Neural cell (in vitro differentiated cells): ENCODE measurements at regions not wholly inside any gene's neighbourhood (a gene's known extent, or its start where the extent isn't known, plus 50 kb on each side); places are given as distances from the start of the nearest gene placed in this dataset.

Experiments
- H2AFZ ChIP-seq: fragments of 200-600, 300-800 bp; sonication (generic), shearing (Covaris generic); 2 replicates; pipeline ENCODE4 v1.6.0; 2014; ENCODE audit warnings: low read depth, mild to moderate bottlenecking, antibody characterized with exemption, low read length, moderate library complexity
- H3F3A ChIP-seq: fragments of 200-600 bp; shearing (Covaris generic); 2 replicates; pipeline ENCODE4 v1.6.1; 2016; ENCODE audit warnings: mild to moderate bottlenecking, moderate library complexity, mixed read lengths, antibody characterized with exemption, low read length; ENCODE audit not compliant: insufficient read depth, poor library complexity, severe bottlenecking
- H3K27ac ChIP-seq: fragments of 200-600, 300-800 bp; sonication (generic), shearing (Covaris generic); 2 replicates; pipeline ENCODE4 v1.5.1; 2014; ENCODE audit warnings: mild to moderate bottlenecking, low read length, moderate library complexity
- H3K27me3 ChIP-seq: fragments of 300-800, 200-600 bp; sonication (generic), shearing (Covaris generic); 2 replicates; pipeline ENCODE4 v1.6.0; 2014; ENCODE audit warnings: mild to moderate bottlenecking, low read depth, low read length, moderate library complexity; ENCODE audit not compliant: insufficient read depth
- H3K36me3 ChIP-seq: fragments of 300-800, 200-600 bp; sonication (generic), shearing (Covaris generic); 2 replicates; pipeline ENCODE4 v1.5.1; 2014; ENCODE audit warnings: mild to moderate bottlenecking, antibody characterized with exemption, low read length, moderate library complexity; ENCODE audit not compliant: insufficient read depth
- H3K4me2 ChIP-seq: fragments of 300-800, 200-600 bp; sonication (generic), shearing (Covaris generic); 2 replicates; pipeline ENCODE4 v1.6.0; 2014; ENCODE audit warnings: mild to moderate bottlenecking, low read length
- H3K4me3 ChIP-seq: fragments of 300-800, 200-600 bp; sonication (generic), shearing (Covaris generic); 2 replicates; pipeline ENCODE4 v1.5.1; 2014; ENCODE audit warnings: mild to moderate bottlenecking, low read length, moderate library complexity
- H3K79me2 ChIP-seq: fragments of 200-600 bp; shearing (Covaris generic); replicated peaks from 2 replicates; pipeline ENCODE4 v1.6.0; 2014; ENCODE audit warnings: mild to moderate bottlenecking, low read length, moderate library complexity; ENCODE audit not compliant: insufficient read depth
- H3K9ac ChIP-seq: fragments of 300-800, 200-600 bp; sonication (generic), shearing (Covaris generic); 2 replicates; pipeline ENCODE4 v1.6.1; 2016; ENCODE audit warnings: mild to moderate bottlenecking, low read length, mixed read lengths
- H3K9me2 ChIP-seq: fragments of 200-600 bp; shearing (Covaris generic); 2 replicates; pipeline ENCODE4 v1.6.1; 2016; ENCODE audit warnings: mild to moderate bottlenecking, low read length, mixed read lengths; ENCODE audit not compliant: insufficient read depth
- H3K9me3 ChIP-seq: fragments of 200-600, 300-800 bp; sonication (generic), shearing (Covaris generic); 2 replicates; pipeline ENCODE4 v1.6.1; 2016; ENCODE audit warnings: mild to moderate bottlenecking, mixed run types, low read length, moderate library complexity, mixed read lengths
- H4K20me1 ChIP-seq: fragments of 200-600 bp; shearing (Covaris generic); 2 replicates; pipeline ENCODE4 v1.6.1; 2016; ENCODE audit warnings: mild to moderate bottlenecking, mixed run types; ENCODE audit not compliant: insufficient read depth
- EP300 ChIP-seq: fragments of 450-650 bp; conservative IDR thresholded peaks from 2 replicates; pipeline ENCODE4 v1.6.1; 2014; ENCODE audit warnings: antibody characterized with exemption, mild to moderate bottlenecking, moderate library complexity; ENCODE audit not compliant: poor library complexity, severe bottlenecking
- EZH2 ChIP-seq: fragments of 200-600, 300-800 bp; shearing (Covaris generic), sonication (generic); IDR thresholded peaks from 2 replicates; pipeline ENCODE4 v1.6.1; 2014; ENCODE audit warnings: antibody characterized with exemption, low read length, borderline replicate concordance, mild to moderate bottlenecking; ENCODE audit not compliant: insufficient read depth, poor library complexity, severe bottlenecking
- MXI1 ChIP-seq: fragments of 450-650 bp; conservative IDR thresholded peaks from 2 replicates; pipeline ENCODE4 v1.6.1; 2014; ENCODE audit warnings: antibody characterized with exemption, mild to moderate bottlenecking; ENCODE audit not compliant: poor library complexity, severe bottlenecking
- POLR2AphosphoS5 ChIP-seq: IDR thresholded peaks from 2 replicates; pipeline ENCODE4 v1.6.1; 2012
- RAD21 ChIP-seq: fragments of 450-650 bp; conservative IDR thresholded peaks from 2 replicates; pipeline ENCODE4 v1.6.1; 2014; ENCODE audit warnings: antibody characterized with exemption, mild to moderate bottlenecking, moderate library complexity
- SMC3 ChIP-seq: fragments of 450-650 bp; conservative IDR thresholded peaks from 2 replicates; pipeline ENCODE4 v1.6.1; 2014; ENCODE audit warnings: antibody characterized with exemption, mild to moderate bottlenecking, moderate library complexity; ENCODE audit not compliant: poor library complexity
- TAF1 ChIP-seq: IDR thresholded peaks from 2 replicates; pipeline ENCODE4 v1.6.1; 2012; ENCODE audit warnings: low read depth
- TF ChIP-seq, protein P1 (sequence below): fragments of 450-650 bp; IDR thresholded peaks from 2 replicates; pipeline ENCODE4 v1.5.1; 2014; ENCODE audit warnings: antibody characterized with exemption, mild to moderate bottlenecking, moderate library complexity; ENCODE audit not compliant: poor library complexity, severe bottlenecking
- TF ChIP-seq, protein P2 (sequence below): IDR thresholded peaks from 2 replicates; pipeline ENCODE4 v1.6.1; 2012; ENCODE audit warnings: borderline replicate concordance

- Histone ChIP-seq H3K9me2 (no peaks in the 10 kb centered on the region), H3K79me2 (no peaks in the 10 kb centered on the region), H4K20me1 (no peaks in the 10 kb centered on the region), H3K27me3 (no peaks in the 10 kb centered on the region), H3F3A (no peaks in the 10 kb centered on the region), H2AFZ (no peak overlapping the region), H3K36me3 (no peaks in the 10 kb centered on the region), H3K9me3 (no peaks in the 10 kb centered on the region), H3K4me2 (no peak overlapping the region), H3K4me3 (no peak overlapping the region), H3K9ac (no peak overlapping the region), H3K27ac (no peak overlapping the region)
- no peak for TF ChIP-seq MXI1
- TF ChIP-seq, protein P1, sequence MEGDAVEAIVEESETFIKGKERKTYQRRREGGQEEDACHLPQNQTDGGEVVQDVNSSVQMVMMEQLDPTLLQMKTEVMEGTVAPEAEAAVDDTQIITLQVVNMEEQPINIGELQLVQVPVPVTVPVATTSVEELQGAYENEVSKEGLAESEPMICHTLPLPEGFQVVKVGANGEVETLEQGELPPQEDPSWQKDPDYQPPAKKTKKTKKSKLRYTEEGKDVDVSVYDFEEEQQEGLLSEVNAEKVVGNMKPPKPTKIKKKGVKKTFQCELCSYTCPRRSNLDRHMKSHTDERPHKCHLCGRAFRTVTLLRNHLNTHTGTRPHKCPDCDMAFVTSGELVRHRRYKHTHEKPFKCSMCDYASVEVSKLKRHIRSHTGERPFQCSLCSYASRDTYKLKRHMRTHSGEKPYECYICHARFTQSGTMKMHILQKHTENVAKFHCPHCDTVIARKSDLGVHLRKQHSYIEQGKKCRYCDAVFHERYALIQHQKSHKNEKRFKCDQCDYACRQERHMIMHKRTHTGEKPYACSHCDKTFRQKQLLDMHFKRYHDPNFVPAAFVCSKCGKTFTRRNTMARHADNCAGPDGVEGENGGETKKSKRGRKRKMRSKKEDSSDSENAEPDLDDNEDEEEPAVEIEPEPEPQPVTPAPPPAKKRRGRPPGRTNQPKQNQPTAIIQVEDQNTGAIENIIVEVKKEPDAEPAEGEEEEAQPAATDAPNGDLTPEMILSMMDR: no peak
- TF ChIP-seq, protein P2, sequence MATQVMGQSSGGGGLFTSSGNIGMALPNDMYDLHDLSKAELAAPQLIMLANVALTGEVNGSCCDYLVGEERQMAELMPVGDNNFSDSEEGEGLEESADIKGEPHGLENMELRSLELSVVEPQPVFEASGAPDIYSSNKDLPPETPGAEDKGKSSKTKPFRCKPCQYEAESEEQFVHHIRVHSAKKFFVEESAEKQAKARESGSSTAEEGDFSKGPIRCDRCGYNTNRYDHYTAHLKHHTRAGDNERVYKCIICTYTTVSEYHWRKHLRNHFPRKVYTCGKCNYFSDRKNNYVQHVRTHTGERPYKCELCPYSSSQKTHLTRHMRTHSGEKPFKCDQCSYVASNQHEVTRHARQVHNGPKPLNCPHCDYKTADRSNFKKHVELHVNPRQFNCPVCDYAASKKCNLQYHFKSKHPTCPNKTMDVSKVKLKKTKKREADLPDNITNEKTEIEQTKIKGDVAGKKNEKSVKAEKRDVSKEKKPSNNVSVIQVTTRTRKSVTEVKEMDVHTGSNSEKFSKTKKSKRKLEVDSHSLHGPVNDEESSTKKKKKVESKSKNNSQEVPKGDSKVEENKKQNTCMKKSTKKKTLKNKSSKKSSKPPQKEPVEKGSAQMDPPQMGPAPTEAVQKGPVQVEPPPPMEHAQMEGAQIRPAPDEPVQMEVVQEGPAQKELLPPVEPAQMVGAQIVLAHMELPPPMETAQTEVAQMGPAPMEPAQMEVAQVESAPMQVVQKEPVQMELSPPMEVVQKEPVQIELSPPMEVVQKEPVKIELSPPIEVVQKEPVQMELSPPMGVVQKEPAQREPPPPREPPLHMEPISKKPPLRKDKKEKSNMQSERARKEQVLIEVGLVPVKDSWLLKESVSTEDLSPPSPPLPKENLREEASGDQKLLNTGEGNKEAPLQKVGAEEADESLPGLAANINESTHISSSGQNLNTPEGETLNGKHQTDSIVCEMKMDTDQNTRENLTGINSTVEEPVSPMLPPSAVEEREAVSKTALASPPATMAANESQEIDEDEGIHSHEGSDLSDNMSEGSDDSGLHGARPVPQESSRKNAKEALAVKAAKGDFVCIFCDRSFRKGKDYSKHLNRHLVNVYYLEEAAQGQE: no peak
These were observed 1865.5 kb upstream of the TENM3 start for GRCh38 chr4:180377741-180378140.

GRCh38 chr4:180380733-180381132 lies 1862.5 kb upstream of the TENM3 start:
- H3K4me2 ChIP-seq: no peak overlapping the region
- no peaks in the 10 kb centered on the region for H4K20me1 ChIP-seq
- no peak overlapping the region for H3K27ac ChIP-seq
- H3F3A ChIP-seq: no peaks in the 10 kb centered on the region
- TF ChIP-seq, protein P2: no peak
- TF ChIP-seq SMC3 (no peak), EP300 (no peak), POLR2AphosphoS5 (no peak), EZH2 (no peak), MXI1 (no peak), TAF1 (no peak), RAD21 (no peak)
- TF ChIP-seq, protein P1: no peak
- H2AFZ ChIP-seq: no peak overlapping the region
- no peak overlapping the region for H3K9ac ChIP-seq
- H3K27me3 ChIP-seq: no peaks in the 10 kb centered on the region
- no peaks in the 10 kb centered on the region for H3K9me3 ChIP-seq
- H3K9me2 ChIP-seq: no peaks in the 10 kb centered on the region
- no peak overlapping the region for H3K4me3 ChIP-seq
- no peaks in the 10 kb centered on the region for H3K36me3 ChIP-seq
- H3K79me2 ChIP-seq: no peaks in the 10 kb centered on the region
